Fibroblast of villous mesenchyme (primary cell): ENCODE measurements at regions not wholly inside any gene's neighbourhood (a gene's known extent, or its start where the extent isn't known, plus 50 kb on each side); places are given as distances from the start of the nearest gene placed in this dataset.

Source experiments
- DNase-seq: peaks from one replicate; pipeline ENCODE4 v3.0.0-alpha.2; 2010; ENCODE audit warnings: low read depth
- H3K4me3 ChIP-seq: 2 replicates; pipeline ENCODE4 v1.5.1; 2011; ENCODE audit warnings: low read depth, mild to moderate bottlenecking, low read length
- CTCF ChIP-seq: IDR thresholded peaks from 2 replicates; pipeline ENCODE4 v1.5.1; 2012; ENCODE audit warnings: low read depth, mild to moderate bottlenecking, low read length; ENCODE audit not compliant: insufficient read depth

GRCh38 chr9:131809941-131810344 lies 70.1 kb upstream of the RAPGEF1 start:
- DNase-seq, result no peak
- no peak for TF ChIP-seq CTCF
- no peak overlapping the region for H3K4me3 ChIP-seq

- no peak for DNase-seq
- no peak for TF ChIP-seq CTCF
- no peak overlapping the region for H3K4me3 ChIP-seq
These were observed 68.4 kb upstream of the RAPGEF1 start for GRCh38 chr9:131808291-131808690.

- DNase-seq, result no peak
- no peak overlapping the region for H3K4me3 ChIP-seq
- TF ChIP-seq CTCF, result no peak
These were observed 67.5 kb upstream of the RAPGEF1 start for GRCh38 chr9:131807144-131807983.

- no peak for DNase-seq
- no peak overlapping the region for H3K4me3 ChIP-seq
- TF ChIP-seq CTCF, result no peak
These were observed 65.9 kb upstream of the RAPGEF1 start for GRCh38 chr9:131805803-131806202.

- no peak for DNase-seq
- no peak overlapping the region for H3K4me3 ChIP-seq
- TF ChIP-seq CTCF, result no peak
These were observed 65.0 kb upstream of the RAPGEF1 start for GRCh38 chr9:131804826-131805225.

- H3K4me3 ChIP-seq, result no peak overlapping the region
- DNase-seq, result no peak
- no peak for TF ChIP-seq CTCF
These were observed 64.0 kb upstream of the RAPGEF1 start for GRCh38 chr9:131803758-131804411.
